BJ (cell line): ENCODE measurements at regions not wholly inside any gene's neighbourhood (a gene's known extent, or its start where the extent isn't known, plus 50 kb on each side); places are given as distances from the start of the nearest gene placed in this dataset.

Experiments used
- CTCF ChIA-PET: fragments of 350-600 bp; formaldehyde crosslinking; extraction: SDS; loops from one replicate; lab custom pipeline; 2021; ENCODE audit warnings: antibody characterized with exemption, inconsistent platforms; lab: Yijun Ruan, JAX
- POLR2A ChIA-PET: fragments of 300-600 bp; sonication (Branson Sonifier 250); formaldehyde crosslinking; extraction: SDS; loops from one replicate; lab custom pipeline; 2021; ENCODE audit warnings: antibody characterized with exemption; lab: Charles Lee
- DNase-seq: peaks from one replicate; pipeline ENCODE4 v3.0.0-alpha.2; 2011; ENCODE audit warnings: low read depth
- H3K27me3 ChIP-seq: 2 replicates; pipeline ENCODE4 v1.6.0; 2011; ENCODE audit warnings: low read length; ENCODE audit not compliant: control insufficient read depth, insufficient read depth
- H3K36me3 ChIP-seq: 2 replicates; pipeline ENCODE4 v1.5.1; 2011; ENCODE audit warnings: low read length; ENCODE audit not compliant: control insufficient read depth, insufficient read depth
- H3K4me3 ChIP-seq: 2 replicates; pipeline ENCODE4 v1.5.1; 2011; ENCODE audit warnings: low read depth, mild to moderate bottlenecking, control low read depth, low read length
- TF ChIP-seq, protein P1 (sequence below): IDR thresholded peaks from 2 replicates; pipeline ENCODE4 v1.5.1; 2011; ENCODE audit warnings: low read depth, mild to moderate bottlenecking, control low read depth, inconsistent platforms, low read length, moderate library complexity; ENCODE audit not compliant: insufficient read depth

DNA sequence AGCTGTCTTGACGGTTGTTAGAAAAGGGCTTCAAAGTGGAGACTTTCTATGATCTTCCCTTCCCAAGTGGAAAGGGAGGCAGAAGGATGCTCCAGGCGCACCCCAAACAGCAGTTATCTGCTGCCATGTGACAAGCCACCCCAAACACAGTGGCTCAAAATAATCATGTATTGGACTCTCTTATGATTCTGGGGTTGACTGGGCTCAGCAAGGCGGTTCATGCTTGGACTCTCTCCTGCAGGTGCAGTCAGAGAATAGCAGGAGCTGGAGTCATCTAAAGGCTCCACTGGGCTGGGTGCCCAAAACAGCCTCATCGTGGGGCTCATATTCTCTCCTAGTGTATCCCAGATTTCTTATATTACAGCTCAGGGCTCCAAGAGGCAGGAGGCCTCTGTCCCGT is 177.6 kb upstream of the IER5L start:
- Histone ChIP-seq H3K36me3 (no peaks in the 10 kb centered on the region), H3K4me3 (no peak overlapping the region), H3K27me3 (no peaks in the 10 kb centered on the region)
- no peak for DNase-seq
- CTCF ChIA-PET = no interaction called here
- TF ChIP-seq, protein P1, sequence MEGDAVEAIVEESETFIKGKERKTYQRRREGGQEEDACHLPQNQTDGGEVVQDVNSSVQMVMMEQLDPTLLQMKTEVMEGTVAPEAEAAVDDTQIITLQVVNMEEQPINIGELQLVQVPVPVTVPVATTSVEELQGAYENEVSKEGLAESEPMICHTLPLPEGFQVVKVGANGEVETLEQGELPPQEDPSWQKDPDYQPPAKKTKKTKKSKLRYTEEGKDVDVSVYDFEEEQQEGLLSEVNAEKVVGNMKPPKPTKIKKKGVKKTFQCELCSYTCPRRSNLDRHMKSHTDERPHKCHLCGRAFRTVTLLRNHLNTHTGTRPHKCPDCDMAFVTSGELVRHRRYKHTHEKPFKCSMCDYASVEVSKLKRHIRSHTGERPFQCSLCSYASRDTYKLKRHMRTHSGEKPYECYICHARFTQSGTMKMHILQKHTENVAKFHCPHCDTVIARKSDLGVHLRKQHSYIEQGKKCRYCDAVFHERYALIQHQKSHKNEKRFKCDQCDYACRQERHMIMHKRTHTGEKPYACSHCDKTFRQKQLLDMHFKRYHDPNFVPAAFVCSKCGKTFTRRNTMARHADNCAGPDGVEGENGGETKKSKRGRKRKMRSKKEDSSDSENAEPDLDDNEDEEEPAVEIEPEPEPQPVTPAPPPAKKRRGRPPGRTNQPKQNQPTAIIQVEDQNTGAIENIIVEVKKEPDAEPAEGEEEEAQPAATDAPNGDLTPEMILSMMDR = no peak
- POLR2A ChIA-PET = no interaction called here

DNA sequence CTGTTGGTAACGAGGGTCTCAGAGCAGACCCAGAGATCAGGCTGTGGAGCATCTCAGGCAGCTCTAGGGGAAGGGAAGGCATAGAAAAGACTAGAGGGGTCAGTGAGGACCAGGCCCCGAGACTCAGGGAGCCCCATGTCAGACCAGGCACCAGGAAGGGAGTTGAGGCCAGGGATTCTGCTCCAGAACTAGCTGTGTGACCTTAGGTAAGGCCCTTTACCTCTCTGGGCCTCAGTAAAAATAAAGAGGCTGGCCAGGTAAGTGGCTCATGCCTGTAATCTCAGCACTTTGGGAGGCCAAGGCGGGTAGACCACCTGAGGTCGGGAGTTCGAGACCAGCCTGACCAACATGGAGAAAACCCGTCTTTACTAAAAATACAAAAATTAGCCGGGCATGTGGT is 176.4 kb upstream of the IER5L start:
- Histone ChIP-seq H3K27me3 (no peaks in the 10 kb centered on the region), H3K36me3 (no peaks in the 10 kb centered on the region), H3K4me3 (no peak overlapping the region)
- DNase-seq = no peak
- TF ChIP-seq, protein P1 = no peak
- CTCF ChIA-PET = interaction anchor here (1.0 kb wide), 1 partner anchor 9 kb away, joined by 3 read pairs; no protein-coding TSS in a partner anchor
- POLR2A ChIA-PET = no interaction called here

DNA sequence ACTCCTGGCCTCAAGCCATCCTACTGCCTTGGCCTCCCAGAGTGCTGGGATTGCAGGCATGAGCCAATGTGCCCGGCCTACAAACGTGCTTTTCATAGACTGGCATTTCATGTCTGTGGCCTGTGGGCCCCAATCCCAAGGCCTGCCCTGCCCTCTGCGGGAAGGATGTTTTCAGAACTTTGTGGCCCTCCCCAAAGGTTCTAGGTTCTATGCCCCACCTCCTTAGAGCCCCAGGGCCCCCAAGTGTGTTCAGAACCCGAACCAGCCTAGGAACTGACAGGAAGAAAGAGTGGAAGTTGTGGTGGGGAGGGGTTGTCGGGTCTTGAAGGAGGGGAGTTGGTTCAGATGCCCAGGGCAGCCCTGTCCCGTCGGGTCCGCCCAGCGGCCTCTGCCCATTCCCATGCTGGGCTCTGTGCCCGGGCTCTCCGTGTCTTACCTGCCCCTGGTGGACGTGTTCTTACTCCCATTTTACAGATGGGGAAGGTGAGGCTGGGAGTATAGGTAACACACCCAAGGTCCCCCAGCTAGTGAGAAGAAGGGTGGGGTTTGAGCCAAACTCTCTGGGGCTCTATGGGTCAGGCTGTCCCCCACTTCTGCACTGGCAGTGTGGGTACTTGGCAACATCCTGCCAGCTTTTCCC is 175.8 kb upstream of the IER5L start:
- H3K4me3 ChIP-seq = no peak overlapping the region
- ChIA-PET CTCF (interaction anchor here (1.5 kb wide), 1 partner anchor 15 kb away, joined by 3 read pairs; no protein-coding TSS in a partner anchor), POLR2A (no interaction called here)
- H3K27me3 ChIP-seq = no peaks in the 10 kb centered on the region
- DNase-seq = no peak
- H3K36me3 ChIP-seq = no peaks in the 10 kb centered on the region
- TF ChIP-seq, protein P1 = no peak

DNA sequence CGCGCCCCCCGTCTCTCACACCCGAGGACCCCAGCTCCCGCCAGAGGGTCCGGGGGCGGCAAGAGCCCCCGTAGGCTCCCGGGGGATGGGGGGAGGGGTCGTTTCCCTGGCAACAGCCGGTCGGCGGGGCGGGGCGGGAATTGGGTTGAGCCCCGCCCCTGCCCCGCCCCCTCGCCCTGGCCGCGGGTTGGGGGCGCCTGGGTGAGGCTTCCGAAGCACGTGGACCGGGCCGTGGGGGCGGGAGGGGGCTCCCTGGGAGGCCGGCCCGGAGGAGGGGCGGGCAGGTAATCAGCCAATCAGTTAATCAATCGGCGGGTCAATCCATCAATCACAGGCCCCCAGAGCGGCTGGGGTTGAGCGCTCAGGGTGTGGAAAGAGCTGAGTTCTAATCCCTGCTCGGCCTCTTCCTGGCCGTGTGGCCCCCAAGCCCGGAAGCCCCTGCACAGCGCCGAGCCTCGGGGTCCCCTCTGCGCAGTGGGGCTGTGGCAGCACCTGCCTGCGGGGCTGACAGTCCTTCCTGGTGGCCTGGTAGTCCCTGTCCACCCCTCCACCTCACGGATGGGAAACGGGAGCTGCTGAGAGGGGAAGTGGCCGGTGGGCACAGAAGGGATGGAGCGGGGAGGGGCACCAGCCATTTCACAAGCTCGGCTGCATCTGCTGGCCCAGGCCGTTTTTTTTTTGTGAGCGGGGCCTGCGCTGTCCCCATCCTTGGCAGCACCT is 174.2 kb upstream of the IER5L start:
- ChIA-PET CTCF (no interaction called here), POLR2A (interaction anchor here (0.6 kb wide), 1 partner anchor 32 kb away, joined by 3 read pairs; no protein-coding TSS in a partner anchor)
- H3K36me3 ChIP-seq = no peaks in the 10 kb centered on the region
- H3K27me3 ChIP-seq = no peaks in the 10 kb centered on the region
- no peak for DNase-seq
- TF ChIP-seq, protein P1 = no peak
- peak overlapping the region; percentile 51 for H3K4me3 ChIP-seq

DNA sequence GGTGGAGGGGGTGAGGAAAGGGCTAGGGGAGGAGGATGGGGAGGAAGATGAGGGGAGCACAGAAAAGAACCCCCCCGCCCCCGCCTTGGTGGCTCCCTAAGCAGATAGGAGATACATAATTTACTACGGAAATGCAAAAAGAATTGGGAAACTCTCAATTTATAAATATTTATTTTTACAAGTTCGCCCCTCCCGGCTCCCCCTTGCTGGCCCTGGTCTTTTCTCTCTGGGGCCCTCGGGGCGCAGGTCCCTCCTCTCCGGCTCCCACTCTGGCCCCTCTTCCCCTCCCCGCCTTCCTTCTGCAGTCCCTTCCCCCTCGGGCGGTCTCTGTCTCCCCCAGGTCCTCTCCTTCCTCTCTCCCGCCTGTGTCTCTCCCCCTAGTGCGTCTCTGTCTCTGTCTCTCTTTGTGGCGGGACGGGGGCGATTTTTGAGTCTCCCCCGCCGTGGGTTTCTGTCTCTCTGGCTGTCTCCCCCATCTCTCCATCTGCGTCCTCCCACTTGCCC is 173.6 kb upstream of the IER5L start:
- Histone ChIP-seq H3K36me3 (no peaks in the 10 kb centered on the region; the same call in 1 of the 2 replicates), H3K4me3 (peak overlapping the region; percentile 51), H3K27me3 (no peaks in the 10 kb centered on the region)
- ChIA-PET POLR2A (no interaction called here), CTCF (no interaction called here)
- no peak for DNase-seq
- TF ChIP-seq, protein P1 = no peak
